ENCODE measurements at regions not wholly inside any gene's neighbourhood (a gene's known extent, or its start where the extent isn't known, plus 50 kb on each side); places are given as distances from the start of the nearest gene placed in this dataset.

- no peak for TF ChIP-seq CUX1 (IDR thresholded peaks at IDR 0.05; ENCODE audit: insufficient replicate concordance, low read depth, low read length)
- TF ChIP-seq KDM1A (IDR thresholded peaks at IDR 0.05; ENCODE audit: borderline replicate concordance): no peak
- TF ChIP-seq MEF2B (IDR thresholded peaks at IDR 0.05; ENCODE audit: partially characterized antibody, poor library complexity, severe bottlenecking): no peak
- TF ChIP-seq SMC3 (IDR thresholded peaks at IDR 0.05; ENCODE audit: borderline replicate concordance, low read length): no peak
- TF ChIP-seq SMARCA5 (IDR thresholded peaks at IDR 0.05): no peak
- TF ChIP-seq ZBTB11 (CRISPR knock-in tag; IDR thresholded peaks at IDR 0.05): no peak
Observed at GRCh38 chr2:239465017-239466001, 64.5 kb upstream of the HDAC4 start (continued).

Data from GM12878 (cell line).